ENCODE measurements at regions not wholly inside any gene's neighbourhood (a gene's known extent, or its start where the extent isn't known, plus 50 kb on each side); places are given as distances from the start of the nearest gene placed in this dataset.

- Mint-ChIP-seq H3K36me3 (no peaks in the 10 kb centered on the region), H3K4me1 (ENCODE audit: low read depth in 2 of 2) (no peaks in the 10 kb centered on the region), H3K27me3 (peaks cover 35 to 59% of the 10 kb centered on the region in 2 donors), H3K4me3 (no peak overlapping the region), H3K27ac (no peak overlapping the region), H3K9me3 (no peaks in the 10 kb centered on the region)
- DNase-seq (ENCODE audit: low spot score): no peak
- ATAC-seq: no peak
Measured at GRCh38 chr7:25822823-25823222, 329.2 kb upstream of the NFE2L3 start.

- no peak overlapping the region for H3K27ac Mint-ChIP-seq
- no peaks in the 10 kb centered on the region for H3K9me3 Mint-ChIP-seq
- H3K27me3 Mint-ChIP-seq: peaks cover 36 to 65% of the 10 kb centered on the region in 2 donors
- no peak overlapping the region for H3K4me3 Mint-ChIP-seq
- DNase-seq (ENCODE audit: low spot score) (no peak), ATAC-seq (no peak)
- no peaks in the 10 kb centered on the region for H3K36me3 Mint-ChIP-seq
- H3K4me1 Mint-ChIP-seq (ENCODE audit: low read depth in 2 of 2): no peaks in the 10 kb centered on the region
Measured at GRCh38 chr7:25823571-25823970, 328.4 kb upstream of the NFE2L3 start.

GRCh38 chr7:25828468-25828867, 323.5 kb upstream of the NFE2L3 start:
- H3K4me3 Mint-ChIP-seq: no peak overlapping the region
- no peaks in the 10 kb centered on the region for H3K36me3 Mint-ChIP-seq
- DNase-seq (ENCODE audit: low spot score) (no peak), ATAC-seq (no peak)
- no peaks in the 10 kb centered on the region for H3K4me1 Mint-ChIP-seq (ENCODE audit: low read depth in 2 of 2)
- H3K9me3 Mint-ChIP-seq: no peaks in the 10 kb centered on the region
- peaks cover 47 to 63% of the 10 kb centered on the region in 2 donors for H3K27me3 Mint-ChIP-seq
- no peak overlapping the region for H3K27ac Mint-ChIP-seq

GRCh38 chr7:25829663-25830062, 322.3 kb upstream of the NFE2L3 start:
- no peak for ATAC-seq
- no peak overlapping the region for H3K27ac Mint-ChIP-seq
- H3K27me3 Mint-ChIP-seq: peaks cover 43 to 53% of the 10 kb centered on the region in 2 donors
- no peak overlapping the region for H3K4me3 Mint-ChIP-seq
- H3K36me3 Mint-ChIP-seq: no peaks in the 10 kb centered on the region
- H3K9me3 Mint-ChIP-seq: no peaks in the 10 kb centered on the region
- DNase-seq (ENCODE audit: low spot score): no peak
- no peaks in the 10 kb centered on the region for H3K4me1 Mint-ChIP-seq (ENCODE audit: low read depth in 2 of 2)

- H3K4me1 Mint-ChIP-seq (ENCODE audit: low read depth in 2 of 2): no peaks in the 10 kb centered on the region
- DNase-seq (ENCODE audit: low spot score) (no peak), ATAC-seq (no peak)
- H3K27me3 Mint-ChIP-seq: peaks cover 40 to 48% of the 10 kb centered on the region in 2 donors
- no peaks in the 10 kb centered on the region for H3K36me3 Mint-ChIP-seq
- H3K9me3 Mint-ChIP-seq: no peaks in the 10 kb centered on the region
- H3K4me3 Mint-ChIP-seq: no peak overlapping the region
- H3K27ac Mint-ChIP-seq: no peak overlapping the region
Measured at GRCh38 chr7:25830215-25830614, 321.8 kb upstream of the NFE2L3 start.

- DNase-seq (ENCODE audit: low spot score): no peak
- Mint-ChIP-seq H3K27ac (no peak overlapping the region), H3K4me1 (ENCODE audit: low read depth in 2 of 2) (no peaks in the 10 kb centered on the region), H3K4me3 (no peak overlapping the region), H3K9me3 (no peaks in the 10 kb centered on the region), H3K27me3 (peaks cover 38 to 45% of the 10 kb centered on the region in 2 donors), H3K36me3 (no peaks in the 10 kb centered on the region)
- no peak for ATAC-seq
Measured at GRCh38 chr7:25831062-25831691, 320.8 kb upstream of the NFE2L3 start.

- no peak for ATAC-seq
Measured at GRCh38 chr7:25831831-25832411, 320.1 kb upstream of the NFE2L3 start.

GRCh38 chr7:25832456-25832855, 319.5 kb upstream of the NFE2L3 start:
- ATAC-seq: no peak
- Mint-ChIP-seq H3K27me3 (peaks cover 32 to 38% of the 10 kb centered on the region in 2 donors), H3K4me1 (ENCODE audit: low read depth in 2 of 2) (no peaks in the 10 kb centered on the region), H3K9me3 (no peaks in the 10 kb centered on the region), H3K36me3 (no peaks in the 10 kb centered on the region), H3K4me3 (no peak overlapping the region), H3K27ac (no peak overlapping the region)
- no peak for DNase-seq (ENCODE audit: low spot score)

More at GRCh38 chr7:25831831-25832411, 320.1 kb upstream of the NFE2L3 start:
- H3K9me3 Mint-ChIP-seq: no peaks in the 10 kb centered on the region
- DNase-seq (ENCODE audit: low spot score): no peak
- no peak overlapping the region for H3K4me3 Mint-ChIP-seq
- H3K27ac Mint-ChIP-seq: no peak overlapping the region
- H3K36me3 Mint-ChIP-seq: no peaks in the 10 kb centered on the region
- H3K4me1 Mint-ChIP-seq (ENCODE audit: low read depth in 2 of 2): no peaks in the 10 kb centered on the region
- H3K27me3 Mint-ChIP-seq: peaks cover 37 to 42% of the 10 kb centered on the region in 2 donors

- no peak overlapping the region for H3K4me3 Mint-ChIP-seq
- H3K27me3 Mint-ChIP-seq: peaks cover 27 to 35% of the 10 kb centered on the region in 2 donors
- DNase-seq (ENCODE audit: low spot score): no peak
- no peaks in the 10 kb centered on the region for H3K4me1 Mint-ChIP-seq (ENCODE audit: low read depth in 2 of 2)
- no peak overlapping the region for H3K27ac Mint-ChIP-seq
- ATAC-seq: no peak
- H3K9me3 Mint-ChIP-seq: no peaks in the 10 kb centered on the region
- H3K36me3 Mint-ChIP-seq: no peaks in the 10 kb centered on the region
Measured at GRCh38 chr7:25832929-25833328, 319.1 kb upstream of the NFE2L3 start.

- no peak overlapping the region for H3K4me3 Mint-ChIP-seq
- no peaks in the 10 kb centered on the region for H3K4me1 Mint-ChIP-seq (ENCODE audit: low read depth in 2 of 2)
- H3K9me3 Mint-ChIP-seq: no peaks in the 10 kb centered on the region
- H3K36me3 Mint-ChIP-seq: no peaks in the 10 kb centered on the region
- ATAC-seq (no peak), DNase-seq (ENCODE audit: low spot score) (no peak)
- peaks cover 23 to 34% of the 10 kb centered on the region in 2 donors for H3K27me3 Mint-ChIP-seq
- H3K27ac Mint-ChIP-seq: no peak overlapping the region
Measured at GRCh38 chr7:25834050-25834449, 317.9 kb upstream of the NFE2L3 start.

- Mint-ChIP-seq H3K9me3 (no peaks in the 10 kb centered on the region), H3K27ac (no peak overlapping the region), H3K36me3 (no peaks in the 10 kb centered on the region), H3K27me3 (peaks cover 21 to 31% of the 10 kb centered on the region in 2 donors), H3K4me3 (no peak overlapping the region), H3K4me1 (ENCODE audit: low read depth in 2 of 2) (no peaks in the 10 kb centered on the region)
- no peak for ATAC-seq
- no peak for DNase-seq (ENCODE audit: low spot score)
Measured at GRCh38 chr7:25835197-25835596, 316.8 kb upstream of the NFE2L3 start.

- H3K27me3 Mint-ChIP-seq: peaks cover 23% of the 10 kb centered on the region in 2 donors
- no peaks in the 10 kb centered on the region for H3K9me3 Mint-ChIP-seq
- H3K36me3 Mint-ChIP-seq: no peaks in the 10 kb centered on the region
- H3K27ac Mint-ChIP-seq: no peak overlapping the region
- ATAC-seq (no peak), DNase-seq (ENCODE audit: low spot score) (no peak)
- H3K4me1 Mint-ChIP-seq (ENCODE audit: low read depth in 2 of 2): no peaks in the 10 kb centered on the region
- H3K4me3 Mint-ChIP-seq: no peak overlapping the region
Measured at GRCh38 chr7:25839084-25839769, 312.8 kb upstream of the NFE2L3 start.

- Mint-ChIP-seq H3K27ac (no peak overlapping the region), H3K27me3 (peaks cover 23% of the 10 kb centered on the region in 2 donors), H3K4me3 (no peak overlapping the region), H3K4me1 (ENCODE audit: low read depth in 2 of 2) (no peaks in the 10 kb centered on the region), H3K9me3 (no peaks in the 10 kb centered on the region), H3K36me3 (no peaks in the 10 kb centered on the region)
- no peak for DNase-seq (ENCODE audit: low spot score)
- no peak for ATAC-seq
Measured at GRCh38 chr7:25840209-25840792, 311.7 kb upstream of the NFE2L3 start.

GRCh38 chr7:25841575-25841974, 310.4 kb upstream of the NFE2L3 start:
- Mint-ChIP-seq H3K36me3 (no peaks in the 10 kb centered on the region), H3K27ac (no peak overlapping the region)

More at GRCh38 chr7:25841575-25841974, 310.4 kb upstream of the NFE2L3 start:
- no peak for DNase-seq (ENCODE audit: low spot score)
- Mint-ChIP-seq H3K4me3 (no peak overlapping the region), H3K9me3 (no peaks in the 10 kb centered on the region), H3K4me1 (ENCODE audit: low read depth in 2 of 2) (no peaks in the 10 kb centered on the region), H3K27me3 (peaks cover 27 to 33% of the 10 kb centered on the region in 2 donors)
- no peak for ATAC-seq
